AG09309 (cell line): ENCODE measurements at regions not wholly inside any gene's neighbourhood (a gene's known extent, or its start where the extent isn't known, plus 50 kb on each side); places are given as distances from the start of the nearest gene placed in this dataset.

ENCODE experiments used
- DNase-seq: peaks from one replicate; pipeline ENCODE4 v3.0.0-alpha.2; 2010; ENCODE audit warnings: low read depth
- H3K4me3 ChIP-seq: 2 replicates; pipeline ENCODE4 v1.5.1; 2011; ENCODE audit warnings: mild to moderate bottlenecking, low read depth, low read length, moderate library complexity; ENCODE audit not compliant: control insufficient read depth
- TF ChIP-seq, protein P1 (sequence below): IDR thresholded peaks from 2 replicates; pipeline ENCODE4 v1.5.1; 2011; ENCODE audit warnings: mild to moderate bottlenecking, low read depth, low read length, inconsistent platforms; ENCODE audit not compliant: insufficient read depth, control insufficient read depth; ENCODE audit errors: missing control alignments

DNA sequence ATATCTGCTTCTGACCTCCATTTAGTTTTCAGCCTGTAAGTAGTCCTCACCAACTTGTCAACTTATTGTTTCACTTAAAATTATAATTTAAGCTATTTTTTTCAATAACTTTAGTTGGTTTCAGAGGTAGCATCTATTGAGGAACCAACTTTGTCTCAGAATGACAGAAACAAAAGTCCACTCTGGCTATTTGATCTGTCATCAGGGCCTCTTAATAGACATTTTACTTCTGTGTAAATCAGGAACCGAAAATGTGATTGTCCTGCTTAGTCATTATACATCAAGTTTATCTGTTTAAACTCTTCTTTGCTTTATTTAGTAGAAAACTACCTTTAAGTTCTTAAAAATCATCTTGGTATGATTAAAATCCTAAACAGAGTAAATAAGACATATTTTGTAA lies 820.8 kb upstream of the EDIL3 start:
- TF ChIP-seq, protein P1, sequence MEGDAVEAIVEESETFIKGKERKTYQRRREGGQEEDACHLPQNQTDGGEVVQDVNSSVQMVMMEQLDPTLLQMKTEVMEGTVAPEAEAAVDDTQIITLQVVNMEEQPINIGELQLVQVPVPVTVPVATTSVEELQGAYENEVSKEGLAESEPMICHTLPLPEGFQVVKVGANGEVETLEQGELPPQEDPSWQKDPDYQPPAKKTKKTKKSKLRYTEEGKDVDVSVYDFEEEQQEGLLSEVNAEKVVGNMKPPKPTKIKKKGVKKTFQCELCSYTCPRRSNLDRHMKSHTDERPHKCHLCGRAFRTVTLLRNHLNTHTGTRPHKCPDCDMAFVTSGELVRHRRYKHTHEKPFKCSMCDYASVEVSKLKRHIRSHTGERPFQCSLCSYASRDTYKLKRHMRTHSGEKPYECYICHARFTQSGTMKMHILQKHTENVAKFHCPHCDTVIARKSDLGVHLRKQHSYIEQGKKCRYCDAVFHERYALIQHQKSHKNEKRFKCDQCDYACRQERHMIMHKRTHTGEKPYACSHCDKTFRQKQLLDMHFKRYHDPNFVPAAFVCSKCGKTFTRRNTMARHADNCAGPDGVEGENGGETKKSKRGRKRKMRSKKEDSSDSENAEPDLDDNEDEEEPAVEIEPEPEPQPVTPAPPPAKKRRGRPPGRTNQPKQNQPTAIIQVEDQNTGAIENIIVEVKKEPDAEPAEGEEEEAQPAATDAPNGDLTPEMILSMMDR, result no peak
- no peak for DNase-seq

GRCh38 chr5:85225388-85225787 lies 840.7 kb upstream of the EDIL3 start:
- DNase-seq, result no peak
- no peak overlapping the region for H3K4me3 ChIP-seq
- TF ChIP-seq, protein P1, result no peak

More for the DNA sequence above, 820.8 kb upstream of the EDIL3 start:
- no peak overlapping the region for H3K4me3 ChIP-seq

DNA sequence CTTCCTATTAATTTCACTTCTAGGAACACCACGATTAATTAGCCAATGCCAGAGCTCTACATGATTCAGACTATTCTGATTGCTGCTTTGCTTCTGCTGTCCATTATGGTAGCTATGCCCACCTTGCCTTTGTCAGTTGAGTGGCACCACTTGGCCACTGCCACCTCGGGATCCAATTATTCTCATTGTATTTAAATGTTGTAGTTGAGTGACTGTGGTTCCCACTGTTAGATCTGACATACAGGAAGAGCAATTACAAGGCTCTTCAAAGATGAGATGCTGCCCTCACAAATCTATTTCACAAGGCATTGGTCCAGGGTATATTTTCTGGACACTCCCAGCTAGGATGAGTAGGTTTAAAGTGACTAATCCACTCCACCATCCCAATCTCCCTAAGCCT lies 864.5 kb upstream of the EDIL3 start:
- no peak for DNase-seq
- TF ChIP-seq, protein P1, result no peak
- no peak overlapping the region for H3K4me3 ChIP-seq

GRCh38 chr5:85263125-85263524 lies 878.4 kb upstream of the EDIL3 start:
- no peak overlapping the region for H3K4me3 ChIP-seq
- TF ChIP-seq, protein P1, result no peak
- no peak for DNase-seq

DNA sequence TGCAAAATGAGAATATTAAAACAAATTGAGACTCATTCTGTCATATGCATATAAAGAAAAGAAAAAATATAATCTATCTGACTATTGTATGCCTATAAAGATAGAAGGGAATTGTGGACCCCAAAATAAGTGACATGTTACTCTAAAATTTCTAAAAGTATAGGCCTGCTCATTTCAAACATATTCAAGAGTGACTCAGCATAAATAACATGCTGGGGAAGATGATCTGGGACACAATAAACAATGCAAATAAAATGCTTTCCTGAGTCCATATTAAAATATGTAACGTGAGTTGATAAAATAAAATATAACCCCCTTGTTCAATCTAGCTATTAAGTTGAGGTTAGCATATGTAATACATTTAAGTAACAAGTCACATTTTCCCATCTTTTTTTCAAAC lies 882.0 kb upstream of the EDIL3 start:
- DNase-seq, result no peak
- TF ChIP-seq, protein P1, result no peak

DNA sequence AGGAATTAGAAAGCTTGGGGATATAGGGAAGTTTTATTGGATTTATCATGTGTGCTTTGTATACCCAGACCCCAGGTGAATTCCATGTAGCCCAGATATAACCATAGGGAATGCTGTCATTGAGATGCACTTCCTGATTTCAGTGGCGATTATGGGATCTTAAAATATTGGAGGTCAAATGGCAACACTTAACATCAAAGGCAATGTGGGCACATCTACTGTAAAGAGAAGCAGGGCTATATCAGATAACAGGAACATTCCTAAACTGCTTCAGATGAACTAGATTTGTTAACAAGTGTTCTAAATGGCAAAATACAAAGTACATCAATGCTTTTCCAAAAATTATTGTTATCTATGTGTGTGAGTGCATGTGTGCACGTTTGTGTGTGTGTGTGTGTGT lies 883.5 kb upstream of the EDIL3 start:
- TF ChIP-seq, protein P1, result no peak

More for the DNA sequence above, 882.0 kb upstream of the EDIL3 start:
- H3K4me3 ChIP-seq, result no peak overlapping the region

GRCh38 chr5:85278193-85278592 lies 893.5 kb upstream of the EDIL3 start:
- TF ChIP-seq, protein P1, result no peak
- no peak overlapping the region for H3K4me3 ChIP-seq
- DNase-seq, result no peak

More for the DNA sequence above, 883.5 kb upstream of the EDIL3 start:
- no peak for DNase-seq
- no peak overlapping the region for H3K4me3 ChIP-seq
